H1 (cell line): ENCODE measurements at regions not wholly inside any gene's neighbourhood (a gene's known extent, or its start where the extent isn't known, plus 50 kb on each side); places are given as distances from the start of the nearest gene placed in this dataset.
A peak's percentile ranks its signal among the peaks of the same experiment; 100 is the strongest.

Experiments used
- CTCF ChIA-PET: fragments of 300-600 bp; sonication (Branson Sonifier 250); formaldehyde crosslinking; loops from one replicate; lab custom pipeline; 2021; ENCODE audit not compliant: partially characterized antibody; lab: Charles Lee
- POLR2A ChIA-PET: fragments of 300-600 bp; sonication (Branson Sonifier 250); formaldehyde crosslinking; loops from one replicate; lab custom pipeline; 2021; ENCODE audit warnings: inconsistent platforms; ENCODE audit not compliant: partially characterized antibody; lab: Charles Lee
- DNase-seq, 2 experiments: peaks; one replicate each; pipeline versions ENCODE4 v3.0.0 to v3.0.0-alpha.2; 2010 to 2022; ENCODE audit warnings: low spot score in 2 of 2, low read depth in 1 of 2, mixed read lengths in 1 of 2
- FAIRE-seq: peaks from 2 replicates; lab custom pipeline; 2011; peaks lifted over from hg19 to GRCh38; lab: Jason Lieb, UNC
- H2AFZ ChIP-seq: 2 replicates; pipeline ENCODE4 v1.8.1; 2012; ENCODE audit warnings: low read length, inconsistent platforms
- H2AK5ac ChIP-seq: 2 replicates; pipeline ENCODE4 v1.6.1; 2013; ENCODE audit warnings: low read depth, low read length
- H2BK120ac ChIP-seq: replicated peaks from 2 replicates; pipeline ENCODE3; 2013; ENCODE audit warnings: low read depth, low read length, inconsistent platforms
- H2BK12ac ChIP-seq: 2 replicates; pipeline ENCODE4 v1.6.1; 2013; ENCODE audit warnings: low read depth, low read length
- H2BK15ac ChIP-seq: 2 replicates; pipeline ENCODE4 v1.6.1; 2013; ENCODE audit warnings: low read length
- H2BK20ac ChIP-seq: 2 replicates; pipeline ENCODE4 v1.6.1; 2013; ENCODE audit warnings: low read length
- H2BK5ac ChIP-seq: 2 replicates; pipeline ENCODE4 v1.6.1; 2013; ENCODE audit warnings: low read depth, low read length
- H3K14ac ChIP-seq: 2 replicates; pipeline ENCODE4 v1.6.1; 2013; ENCODE audit warnings: inconsistent platforms; ENCODE audit not compliant: insufficient read length
- H3K18ac ChIP-seq: 2 replicates; pipeline ENCODE4 v1.6.1; 2013; ENCODE audit warnings: low read length; ENCODE audit errors: extremely low read depth
- H3K23ac ChIP-seq: 2 replicates; pipeline ENCODE4 v1.6.1; 2013; ENCODE audit warnings: inconsistent platforms; ENCODE audit not compliant: insufficient read length
- H3K23me2 ChIP-seq: 2 replicates; pipeline ENCODE4 v1.6.1; 2013; ENCODE audit warnings: low read depth, low read length
- H3K27ac ChIP-seq: 2 replicates; pipeline ENCODE4 v1.6.1; 2011; ENCODE audit warnings: low read depth, low read length, inconsistent platforms
- H3K27me3 ChIP-seq, 4 experiments: replicated peaks in 1 of 4; 1 replicate in 1 of 4; 2 replicates in 3 of 4; pipeline versions ENCODE4 v1.6.1 to v1.8.1; 2011 to 2013; ENCODE audit warnings: low read length in 3 of 4, mild to moderate bottlenecking in 3 of 4, inconsistent platforms in 2 of 4, mixed read lengths in 2 of 4, moderate library complexity in 1 of 4; ENCODE audit not compliant: control insufficient read depth in 3 of 4, insufficient read depth in 3 of 4; ENCODE audit errors: extremely low read depth in 1 of 4
- H3K36me3 ChIP-seq, 4 experiments: 2 replicates each; pipeline versions ENCODE4 v1.6.1 to v1.8.1; 2011 to 2013; ENCODE audit warnings: mild to moderate bottlenecking in 4 of 4, low read length in 3 of 4, moderate library complexity in 2 of 4, control low read depth in 1 of 4, inconsistent platforms in 1 of 4; ENCODE audit not compliant: insufficient read depth in 4 of 4, control insufficient read depth in 2 of 4
- H3K4ac ChIP-seq: replicated peaks from 2 replicates; pipeline ENCODE3; 2013; ENCODE audit warnings: low read length, low read depth, mixed read lengths, inconsistent platforms; ENCODE audit not compliant: insufficient read length
- H3K4me1 ChIP-seq, 4 experiments: replicated peaks in 1 of 4; 1 replicate in 1 of 4; 2 replicates in 3 of 4; pipeline versions ENCODE4 v1.6.1 to v1.8.1; 2011 to 2013; ENCODE audit warnings: low read length in 3 of 4, inconsistent platforms in 2 of 4, mixed read lengths in 1 of 4; ENCODE audit not compliant: insufficient read depth in 4 of 4, control insufficient read depth in 3 of 4
- H3K4me2 ChIP-seq, 2 experiments: 2 replicates each; pipeline versions ENCODE4 v1.6.1 to v1.8.1; 2011 to 2013; ENCODE audit warnings: low read depth in 2 of 2, low read length in 2 of 2, control low read depth in 1 of 2, inconsistent platforms in 1 of 2, mild to moderate bottlenecking in 1 of 2; ENCODE audit not compliant: insufficient read depth in 1 of 2
- H3K4me3 ChIP-seq, 4 experiments: fragments of 200-600, 300-600 bp in 1 of 4; sonication (generic), shearing (Covaris generic), sonication (Bioruptor Twin) in 1 of 4; 2 replicates each; pipeline versions ENCODE4 v1.5.1 to v1.8.1; 2011 to 2016; ENCODE audit warnings: low read length in 4 of 4, low read depth in 3 of 4, control low read depth in 2 of 4, inconsistent platforms in 2 of 4, mild to moderate bottlenecking in 2 of 4, mixed read lengths in 1 of 4, moderate library complexity in 1 of 4; ENCODE audit not compliant: insufficient read depth in 2 of 4; ENCODE audit errors: extremely low read depth in 1 of 4
- H3K56ac ChIP-seq: replicated peaks from 2 replicates; pipeline ENCODE3; 2013; ENCODE audit warnings: low read depth, mild to moderate bottlenecking, mixed read lengths, low read length, inconsistent platforms; ENCODE audit not compliant: insufficient read length
- H3K79me1 ChIP-seq: 2 replicates; pipeline ENCODE4 v1.6.1; 2013; ENCODE audit warnings: low read depth, low read length, control low read depth
- H3K79me2 ChIP-seq, 2 experiments: 2 replicates each; pipeline versions ENCODE4 v1.6.1 to v1.8.1; 2012 to 2013; ENCODE audit warnings: low read length in 2 of 2, mild to moderate bottlenecking in 2 of 2, inconsistent platforms in 1 of 2; ENCODE audit not compliant: insufficient read depth in 2 of 2, control insufficient read depth in 1 of 2
- H3K9ac ChIP-seq, 4 experiments: replicated peaks in 1 of 4; 1 replicate in 1 of 4; 2 replicates in 3 of 4; pipeline versions ENCODE4 v1.6.1 to v1.8.1; 2011 to 2013; ENCODE audit warnings: low read depth in 3 of 4, low read length in 3 of 4, control low read depth in 2 of 4, mild to moderate bottlenecking in 2 of 4, moderate library complexity in 2 of 4, inconsistent platforms in 1 of 4; ENCODE audit errors: extremely low read depth in 1 of 4
- H3K9me3 ChIP-seq, 2 experiments: 2 replicates each; pipeline versions ENCODE4 v1.6.1 to v1.8.1; 2012 to 2013; ENCODE audit warnings: mild to moderate bottlenecking in 2 of 2, moderate library complexity in 2 of 2, control low read depth in 1 of 2, inconsistent platforms in 1 of 2, low read depth in 1 of 2, low read length in 1 of 2, mixed read lengths in 1 of 2; ENCODE audit not compliant: insufficient read depth in 2 of 2
- H4K20me1 ChIP-seq, 2 experiments: replicated peaks in 1 of 2; 2 replicates each; pipeline versions ENCODE3 to v1.8.1; 2011 to 2013; ENCODE audit warnings: inconsistent platforms in 2 of 2, low read length in 2 of 2, mild to moderate bottlenecking in 1 of 2; ENCODE audit not compliant: insufficient read depth in 2 of 2, control insufficient read depth in 1 of 2
- H4K5ac ChIP-seq: 2 replicates; pipeline ENCODE4 v1.6.1; 2013; ENCODE audit warnings: low read length, low read depth, mixed read lengths, inconsistent platforms; ENCODE audit not compliant: insufficient read length
- H4K8ac ChIP-seq: 2 replicates; pipeline ENCODE4 v1.8.0; 2013; ENCODE audit warnings: mild to moderate bottlenecking, moderate library complexity, low read length, inconsistent platforms; ENCODE audit not compliant: insufficient read depth; ENCODE audit errors: extremely low read depth
- H4K91ac ChIP-seq: replicated peaks from 2 replicates; pipeline ENCODE3; 2013; ENCODE audit warnings: low read length, mixed read lengths, inconsistent platforms; ENCODE audit not compliant: insufficient read length
- TEAD4 ChIP-seq: IDR thresholded peaks from 2 replicates; pipeline ENCODE4 v1.6.1; 2012; ENCODE audit warnings: low read depth, low read length, inconsistent platforms, mixed read lengths
- WGBS, 2 experiments: shearing (Covaris generic) in 1 of 2; methylation state at CpG; one replicate each; pipeline versions ENCODE4 v1.1.6 to v1.1.7; 2013 to 2015; ENCODE audit warnings: low lambda C conversion rate in 2 of 2, mixed read lengths in 2 of 2, inconsistent platforms in 1 of 2, low coverage in 1 of 2, missing lambda C conversion rate in 1 of 2; ENCODE audit not compliant: insufficient replicate concordance in 2 of 2, insufficient coverage in 1 of 2, insufficient read length in 1 of 2; ENCODE audit errors: extremely low coverage in 1 of 2, missing lambda C conversion rate in 1 of 2; 5-methylcytosine and 5-hydroxymethylcytosine counted together

GRCh38 chr18:70578480-70578879 is 289.6 kb downstream of the SOCS6 start:
- ChIA-PET POLR2A (no interaction called here), CTCF (no interaction called here)
- DNase-seq: peak; percentile 38 to 95

More at GRCh38 chr18:70578480-70578879, 289.6 kb downstream of the SOCS6 start:
- 78% methylated on average over 6 of the region's 6 CpGs; no CpG with 5 or more reads in 1 of the 2 experiments for WGBS, 2 experiments
- H3K4me1 ChIP-seq: no peaks in the 10 kb centered on the region
- H3K56ac ChIP-seq: no peak overlapping the region
- no peak overlapping the region for H3K23ac ChIP-seq
- H3K79me2 ChIP-seq: no peaks in the 10 kb centered on the region
- no peak overlapping the region for H2BK120ac ChIP-seq
- FAIRE-seq: no peak
- H3K18ac ChIP-seq: no peak overlapping the region
- peaks cover 63 to 64% of the 10 kb centered on the region in 2 experiments for H3K9me3 ChIP-seq
- H2AFZ ChIP-seq: no peak overlapping the region
- H2BK12ac ChIP-seq: no peak overlapping the region
- H3K23me2 ChIP-seq: no peaks in the 10 kb centered on the region
- H4K91ac ChIP-seq: no peak overlapping the region
- H4K8ac ChIP-seq: no peak overlapping the region
- H4K5ac ChIP-seq: no peak overlapping the region
- no peaks in the 10 kb centered on the region for H3K36me3 ChIP-seq
- no peak overlapping the region for H3K4me2 ChIP-seq
- no peak for TF ChIP-seq TEAD4
- H2BK20ac ChIP-seq: no peak overlapping the region
- no peaks in the 10 kb centered on the region for H3K27me3 ChIP-seq
- H2BK15ac ChIP-seq: no peak overlapping the region
- H3K4ac ChIP-seq: no peak overlapping the region
- H2AK5ac ChIP-seq: no peak overlapping the region
- H3K4me3 ChIP-seq: no peak overlapping the region
- no peak overlapping the region for H2BK5ac ChIP-seq
- H3K14ac ChIP-seq: no peak overlapping the region
- no peaks in the 10 kb centered on the region for H4K20me1 ChIP-seq
- no peaks in the 10 kb centered on the region for H3K79me1 ChIP-seq
- H3K27ac ChIP-seq: no peak overlapping the region
- no peak overlapping the region for H3K9ac ChIP-seq
